Gastrocnemius medialis (tissue), 4 donors: ENCODE measurements at regions not wholly inside any gene's neighbourhood (a gene's known extent, or its start where the extent isn't known, plus 50 kb on each side); places are given as distances from the start of the nearest gene placed in this dataset.

Experiments
- POLR2A ChIP-seq, 2 donors: fragments of 450-650 bp; IDR thresholded peaks; one replicate each; pipeline ENCODE4 v1.6.1; 2017; ENCODE audit warnings: antibody characterized with exemption in 2 of 2, mild to moderate bottlenecking in 2 of 2, moderate library complexity in 2 of 2
- TF ChIP-seq, protein P1 (sequence below), 5 experiments: fragments of 450-650 bp in 3 of 5; fragments of 200-600 bp in 2 of 5; sonication (generic) in 2 of 5; IDR thresholded peaks in 4 of 5; conservative IDR thresholded peaks in 1 of 5; 1 replicate in 4 of 5; 2 replicates in 1 of 5; pipeline ENCODE4 v1.5.1; 2016 to 2019; ENCODE audit warnings: antibody characterized with exemption in 5 of 5, mild to moderate bottlenecking in 3 of 5, moderate library complexity in 3 of 5

GRCh38 chr2:12240206-12240605 is 476.5 kb upstream of the TRIB2 start:
- TF ChIP-seq, protein P1, sequence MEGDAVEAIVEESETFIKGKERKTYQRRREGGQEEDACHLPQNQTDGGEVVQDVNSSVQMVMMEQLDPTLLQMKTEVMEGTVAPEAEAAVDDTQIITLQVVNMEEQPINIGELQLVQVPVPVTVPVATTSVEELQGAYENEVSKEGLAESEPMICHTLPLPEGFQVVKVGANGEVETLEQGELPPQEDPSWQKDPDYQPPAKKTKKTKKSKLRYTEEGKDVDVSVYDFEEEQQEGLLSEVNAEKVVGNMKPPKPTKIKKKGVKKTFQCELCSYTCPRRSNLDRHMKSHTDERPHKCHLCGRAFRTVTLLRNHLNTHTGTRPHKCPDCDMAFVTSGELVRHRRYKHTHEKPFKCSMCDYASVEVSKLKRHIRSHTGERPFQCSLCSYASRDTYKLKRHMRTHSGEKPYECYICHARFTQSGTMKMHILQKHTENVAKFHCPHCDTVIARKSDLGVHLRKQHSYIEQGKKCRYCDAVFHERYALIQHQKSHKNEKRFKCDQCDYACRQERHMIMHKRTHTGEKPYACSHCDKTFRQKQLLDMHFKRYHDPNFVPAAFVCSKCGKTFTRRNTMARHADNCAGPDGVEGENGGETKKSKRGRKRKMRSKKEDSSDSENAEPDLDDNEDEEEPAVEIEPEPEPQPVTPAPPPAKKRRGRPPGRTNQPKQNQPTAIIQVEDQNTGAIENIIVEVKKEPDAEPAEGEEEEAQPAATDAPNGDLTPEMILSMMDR (IDR thresholded peaks at IDR 0.05 in 4 of 5, conservative IDR thresholded peaks at IDR 0.05 in 1 of 5) = no peak
- TF ChIP-seq POLR2A (IDR thresholded peaks at IDR 0.05) = no peak
